ENCODE measurements at regions not wholly inside any gene's neighbourhood (a gene's known extent, or its start where the extent isn't known, plus 50 kb on each side); places are given as distances from the start of the nearest gene placed in this dataset.

GRCh38 chr11:115996125-115996807 lies 492.1 kb upstream of the CADM1 start:
- CTCF ChIA-PET: no interaction called here
- Mint-ChIP-seq H3K27me3 (peaks cover 0 to 3% of the 10 kb centered on the region in 2 donors), H3K4me1 (no peaks in the 10 kb centered on the region), H3K27ac (no peak overlapping the region), H3K9me3 (peaks cover 0 to 17% (median 4%) of the 10 kb centered on the region in 3 donors), H3K36me3 (no peaks in the 10 kb centered on the region), H3K4me3 (no peak overlapping the region)
- Histone ChIP-seq H3K27ac (ENCODE audit: low read length) (no peak overlapping the region), H3K36me3 (ENCODE audit: control insufficient read depth in 2 of 2, extremely low read depth in 1 of 2, insufficient read depth in 1 of 2, low read length in 1 of 2) (no peaks in the 10 kb centered on the region), H3K4me1 (ENCODE audit: control insufficient read depth in 1 of 2, extremely low read depth in 1 of 2, insufficient read depth in 2 of 2, low read length in 2 of 2) (no peaks in the 10 kb centered on the region), H3K4me3 (ENCODE audit: control insufficient read depth in 1 of 2, extremely low read depth in 1 of 2, low read length in 1 of 2) (no peak overlapping the region), H3K9me3 (no peaks in the 10 kb centered on the region), H3K27me3 (replicated peaks in 1 of 2; ENCODE audit: control insufficient read depth in 2 of 2, extremely low read depth in 1 of 2, insufficient read depth in 2 of 2, low read length in 1 of 2) (no peaks in the 10 kb centered on the region)
- no peak for DNase-seq
- POLR2A ChIA-PET: no interaction called here
- 88% methylated on average over 1 of the region's 5 CpGs for WGBS (ENCODE audit: insufficient coverage)
- ATAC-seq (replicated peaks in 1 of 4): no peak

- Histone ChIP-seq H3K9me3 (no peaks in the 10 kb centered on the region), H3K4me1 (ENCODE audit: control insufficient read depth in 1 of 2, extremely low read depth in 1 of 2, insufficient read depth in 2 of 2, low read length in 2 of 2) (no peaks in the 10 kb centered on the region), H3K27ac (ENCODE audit: low read length) (no peak overlapping the region), H3K27me3 (replicated peaks in 1 of 2; ENCODE audit: control insufficient read depth in 2 of 2, extremely low read depth in 1 of 2, insufficient read depth in 2 of 2, low read length in 1 of 2) (no peaks in the 10 kb centered on the region), H3K4me3 (ENCODE audit: control insufficient read depth in 1 of 2, extremely low read depth in 1 of 2, low read length in 1 of 2) (no peak overlapping the region), H3K36me3 (ENCODE audit: control insufficient read depth in 2 of 2, extremely low read depth in 1 of 2, insufficient read depth in 1 of 2, low read length in 1 of 2) (no peaks in the 10 kb centered on the region)
- DNase-seq (no peak), ATAC-seq (replicated peaks in 1 of 4) (no peak)
- H3K27ac Mint-ChIP-seq: no peak overlapping the region
- CTCF ChIA-PET: no interaction called here
- peaks cover 0 to 3% of the 10 kb centered on the region in 2 donors for H3K27me3 Mint-ChIP-seq
- WGBS (ENCODE audit: insufficient coverage): 83% methylated on average over 2 of the region's 5 CpGs
- no peaks in the 10 kb centered on the region for H3K36me3 Mint-ChIP-seq
- POLR2A ChIA-PET: no interaction called here
- no peak overlapping the region for H3K4me3 Mint-ChIP-seq
- peaks cover 0 to 17% (median 4%) of the 10 kb centered on the region in 3 donors for H3K9me3 Mint-ChIP-seq
- no peaks in the 10 kb centered on the region for H3K4me1 Mint-ChIP-seq
Measured at GRCh38 chr11:115993590-115993989, 489.4 kb upstream of the CADM1 start.

GRCh38 chr11:115990004-115990447 lies 485.8 kb upstream of the CADM1 start:
- ChIA-PET CTCF (no interaction called here), POLR2A (no interaction called here)
- no peak for ATAC-seq (replicated peaks in 1 of 4)
- H3K36me3 ChIP-seq (ENCODE audit: control insufficient read depth in 2 of 2, extremely low read depth in 1 of 2, insufficient read depth in 1 of 2, low read length in 1 of 2): no peaks in the 10 kb centered on the region
- 49% methylated on average over 16 of the region's 19 CpGs for WGBS (ENCODE audit: insufficient coverage)
- H3K4me1 ChIP-seq (ENCODE audit: control insufficient read depth in 1 of 2, extremely low read depth in 1 of 2, insufficient read depth in 2 of 2, low read length in 2 of 2): no peaks in the 10 kb centered on the region
- no peak overlapping the region for H3K27ac ChIP-seq (ENCODE audit: low read length)
- H3K4me1 Mint-ChIP-seq: no peaks in the 10 kb centered on the region
- H3K9me3 Mint-ChIP-seq: no peaks in the 10 kb centered on the region
- H3K4me3 Mint-ChIP-seq: no peak overlapping the region
- no peaks in the 10 kb centered on the region for H3K27me3 ChIP-seq (replicated peaks in 1 of 2; ENCODE audit: control insufficient read depth in 2 of 2, extremely low read depth in 1 of 2, insufficient read depth in 2 of 2, low read length in 1 of 2)
- no peaks in the 10 kb centered on the region for H3K27me3 Mint-ChIP-seq
- no peak overlapping the region for H3K4me3 ChIP-seq (ENCODE audit: control insufficient read depth in 1 of 2, extremely low read depth in 1 of 2, low read length in 1 of 2)
- no peak overlapping the region for H3K27ac Mint-ChIP-seq
- H3K36me3 Mint-ChIP-seq: no peaks in the 10 kb centered on the region
- no peak for DNase-seq
- H3K9me3 ChIP-seq: no peaks in the 10 kb centered on the region

- no CpG with 5 or more reads among the region's 6 CpGs for WGBS (ENCODE audit: insufficient coverage)
- no peaks in the 10 kb centered on the region for H3K36me3 ChIP-seq (ENCODE audit: control insufficient read depth in 2 of 2, extremely low read depth in 1 of 2, insufficient read depth in 1 of 2, low read length in 1 of 2)
- Mint-ChIP-seq H3K27me3 (no peaks in the 10 kb centered on the region), H3K9me3 (no peaks in the 10 kb centered on the region), H3K36me3 (no peaks in the 10 kb centered on the region), H3K4me1 (no peaks in the 10 kb centered on the region), H3K27ac (no peak overlapping the region), H3K4me3 (no peak overlapping the region)
- DNase-seq (no peak), ATAC-seq (replicated peaks in 1 of 4) (no peak)
- no peaks in the 10 kb centered on the region for H3K4me1 ChIP-seq (ENCODE audit: control insufficient read depth in 1 of 2, extremely low read depth in 1 of 2, insufficient read depth in 2 of 2, low read length in 2 of 2)
- H3K27me3 ChIP-seq (replicated peaks in 1 of 2; ENCODE audit: control insufficient read depth in 2 of 2, extremely low read depth in 1 of 2, insufficient read depth in 2 of 2, low read length in 1 of 2): peaks cover 0 to 7% of the 10 kb centered on the region in 2 experiments
- H3K9me3 ChIP-seq: no peaks in the 10 kb centered on the region
- no peak overlapping the region for H3K4me3 ChIP-seq (ENCODE audit: control insufficient read depth in 1 of 2, extremely low read depth in 1 of 2, low read length in 1 of 2)
- ChIA-PET CTCF (no interaction called here), POLR2A (no interaction called here)
- H3K27ac ChIP-seq (ENCODE audit: low read length): no peak overlapping the region
Measured at GRCh38 chr11:115985896-115986295, 481.7 kb upstream of the CADM1 start.

- POLR2A ChIA-PET: no interaction called here
- Histone ChIP-seq H3K9me3 (no peaks in the 10 kb centered on the region), H3K4me3 (ENCODE audit: control insufficient read depth in 1 of 2, extremely low read depth in 1 of 2, low read length in 1 of 2) (no peak overlapping the region), H3K27me3 (replicated peaks in 1 of 2; ENCODE audit: control insufficient read depth in 2 of 2, extremely low read depth in 1 of 2, insufficient read depth in 2 of 2, low read length in 1 of 2) (peaks cover 0 to 10% of the 10 kb centered on the region in 2 experiments), H3K4me1 (ENCODE audit: control insufficient read depth in 1 of 2, extremely low read depth in 1 of 2, insufficient read depth in 2 of 2, low read length in 2 of 2) (no peaks in the 10 kb centered on the region), H3K27ac (ENCODE audit: low read length) (no peak overlapping the region), H3K36me3 (ENCODE audit: control insufficient read depth in 2 of 2, extremely low read depth in 1 of 2, insufficient read depth in 1 of 2, low read length in 1 of 2) (no peaks in the 10 kb centered on the region)
- H3K27me3 Mint-ChIP-seq: peaks cover 0 to 3% of the 10 kb centered on the region in 2 donors
- no peak overlapping the region for H3K4me3 Mint-ChIP-seq
- no peak overlapping the region for H3K27ac Mint-ChIP-seq
- no peaks in the 10 kb centered on the region for H3K4me1 Mint-ChIP-seq
- ATAC-seq (replicated peaks in 1 of 4) (no peak), DNase-seq (no peak)
- no peaks in the 10 kb centered on the region for H3K9me3 Mint-ChIP-seq
- WGBS (ENCODE audit: insufficient coverage): 85% methylated on average over 2 of the region's 2 CpGs
- no peaks in the 10 kb centered on the region for H3K36me3 Mint-ChIP-seq
- CTCF ChIA-PET: no interaction called here
Measured at GRCh38 chr11:115984228-115984627, 480.0 kb upstream of the CADM1 start.

- POLR2A ChIA-PET: no interaction called here
- peaks cover 0 to 10% of the 10 kb centered on the region in 2 experiments for H3K27me3 ChIP-seq (replicated peaks in 1 of 2; ENCODE audit: control insufficient read depth in 2 of 2, extremely low read depth in 1 of 2, insufficient read depth in 2 of 2, low read length in 1 of 2)
- no peaks in the 10 kb centered on the region for H3K36me3 Mint-ChIP-seq
- no peak overlapping the region for H3K27ac ChIP-seq (ENCODE audit: low read length)
- no peaks in the 10 kb centered on the region for H3K9me3 Mint-ChIP-seq
- no peak overlapping the region for H3K4me3 Mint-ChIP-seq
- DNase-seq (no peak), ATAC-seq (replicated peaks in 1 of 4) (no peak)
- no peak overlapping the region for H3K4me3 ChIP-seq (ENCODE audit: control insufficient read depth in 1 of 2, extremely low read depth in 1 of 2, low read length in 1 of 2)
- no peaks in the 10 kb centered on the region for H3K36me3 ChIP-seq (ENCODE audit: control insufficient read depth in 2 of 2, extremely low read depth in 1 of 2, insufficient read depth in 1 of 2, low read length in 1 of 2)
- CTCF ChIA-PET: no interaction called here
- H3K27me3 Mint-ChIP-seq: peaks cover 3% of the 10 kb centered on the region in 2 donors
- no peaks in the 10 kb centered on the region for H3K4me1 ChIP-seq (ENCODE audit: control insufficient read depth in 1 of 2, extremely low read depth in 1 of 2, insufficient read depth in 2 of 2, low read length in 2 of 2)
- H3K4me1 Mint-ChIP-seq: no peaks in the 10 kb centered on the region
- 90% methylated on average over 3 of the region's 4 CpGs for WGBS (ENCODE audit: insufficient coverage)
- H3K9me3 ChIP-seq: no peaks in the 10 kb centered on the region
- no peak overlapping the region for H3K27ac Mint-ChIP-seq
Measured at GRCh38 chr11:115982666-115983065, 478.5 kb upstream of the CADM1 start.
